SK-N-SH treated with all-trans-retinoic acid at 6 μM for 48 hours (cell line): ENCODE measurements at regions not wholly inside any gene's neighbourhood (a gene's known extent, or its start where the extent isn't known, plus 50 kb on each side); places are given as distances from the start of the nearest gene placed in this dataset.

Source experiments
- ARNTL ChIP-seq: fragments of 450-650 bp; formaldehyde crosslinking; IDR thresholded peaks from 2 replicates; pipeline ENCODE4 v1.5.0; 2020; ENCODE audit warnings: low read depth, mild to moderate bottlenecking, moderate library complexity, borderline replicate concordance
- BACH2 ChIP-seq: fragments of 250-450 bp; sonication (Bioruptor Pico); IDR thresholded peaks from 2 replicates; pipeline ENCODE4 v1.9.0; 2021; ENCODE audit warnings: mild to moderate bottlenecking, borderline replicate concordance
- CREB5 ChIP-seq: fragments of 250-450 bp; sonication (Bioruptor Pico); IDR thresholded peaks from 2 replicates; pipeline ENCODE4 v1.5.1; 2020; ENCODE audit warnings: low read depth, mild to moderate bottlenecking, moderate library complexity
- ESRRG ChIP-seq: fragments of 250-450 bp; sonication (Bioruptor Pico); IDR thresholded peaks from 2 replicates; pipeline ENCODE4 v1.6.1; 2021; ENCODE audit warnings: mild to moderate bottlenecking
- GLIS3 ChIP-seq: fragments of 250-450 bp; sonication (Bioruptor Pico); IDR thresholded peaks from 2 replicates; pipeline ENCODE4 v1.5.0; 2020; ENCODE audit warnings: mild to moderate bottlenecking, moderate library complexity
- ISL1 ChIP-seq: fragments of 250-450 bp; sonication (Bioruptor Pico); IDR thresholded peaks from 2 replicates; pipeline ENCODE4 v2.1.2; 2022; ENCODE audit warnings: mild to moderate bottlenecking, moderate library complexity
- PATZ1 ChIP-seq: fragments of 250-450 bp; sonication (Bioruptor Pico); IDR thresholded peaks from 2 replicates; pipeline ENCODE4 v1.8.0; 2020; ENCODE audit warnings: mild to moderate bottlenecking, moderate library complexity, borderline replicate concordance
- TCF4 ChIP-seq: fragments of 250-450 bp; sonication (Bioruptor Pico); IDR thresholded peaks from 2 replicates; pipeline ENCODE4 v1.8.0; 2021; ENCODE audit warnings: mild to moderate bottlenecking, moderate library complexity, borderline replicate concordance
- TOX ChIP-seq: fragments of 250-450 bp; sonication (Bioruptor Pico); IDR thresholded peaks from 2 replicates; pipeline ENCODE4 v1.8.0; 2021; ENCODE audit warnings: mild to moderate bottlenecking, moderate library complexity, borderline replicate concordance
- TSHZ2 ChIP-seq: fragments of 250-450 bp; sonication (Bioruptor Pico); IDR thresholded peaks from 2 replicates; pipeline ENCODE4 v1.5.0; 2020; ENCODE audit warnings: mild to moderate bottlenecking, moderate library complexity
- ZC3H10 ChIP-seq: fragments of 250-450 bp; sonication (Bioruptor Pico); IDR thresholded peaks from 2 replicates; pipeline ENCODE4 v1.5.1; 2021; ENCODE audit warnings: mild to moderate bottlenecking, moderate library complexity
- ZFP3 ChIP-seq: fragments of 250-450 bp; sonication (Bioruptor Pico); IDR thresholded peaks from 2 replicates; pipeline ENCODE4 v1.5.0; 2020; ENCODE audit warnings: mild to moderate bottlenecking, moderate library complexity
- ZNF8 ChIP-seq: fragments of 450-650 bp; formaldehyde crosslinking; IDR thresholded peaks from 2 replicates; pipeline ENCODE4 v1.5.0; 2020; ENCODE audit warnings: mild to moderate bottlenecking, moderate library complexity

- TF ChIP-seq ZFP3 (CRISPR knock-in tag) (peak; percentile 32; the same call in 1 of the 2 replicates), ESRRG (no peak), CREB5 (CRISPR knock-in tag) (no peak), TCF4 (no peak), TOX (CRISPR knock-in tag) (no peak), ZC3H10 (CRISPR knock-in tag) (no peak), BACH2 (CRISPR knock-in tag) (no peak), GLIS3 (CRISPR knock-in tag) (no peak), ISL1 (CRISPR knock-in tag) (peak; percentile 70), TSHZ2 (CRISPR knock-in tag) (no peak), ZNF8 (CRISPR knock-in tag) (no peak), PATZ1 (CRISPR knock-in tag) (no peak), ARNTL (CRISPR knock-in tag) (no peak)
Observed at GRCh38 chr12:93198086-93198485, 179.6 kb upstream of the NUDT4 start.
